HG03432 (cell line): ENCODE measurements at regions not wholly inside any gene's neighbourhood (a gene's known extent, or its start where the extent isn't known, plus 50 kb on each side); places are given as distances from the start of the nearest gene placed in this dataset.
"Not testable (repeated sequence)": the region's sequence is repeated elsewhere in the genome, so short reads cannot be mapped to it uniquely, and the experiment has no call there.

Experiments used
- ATAC-seq: cut with Tn5 transposase; IDR thresholded peaks from one replicate; pipeline ENCODE4 v1.9.1; 2021; ENCODE audit warnings: mild to moderate bottlenecking, moderate library complexity; ENCODE audit not compliant: unreplicated experiment

DNA sequence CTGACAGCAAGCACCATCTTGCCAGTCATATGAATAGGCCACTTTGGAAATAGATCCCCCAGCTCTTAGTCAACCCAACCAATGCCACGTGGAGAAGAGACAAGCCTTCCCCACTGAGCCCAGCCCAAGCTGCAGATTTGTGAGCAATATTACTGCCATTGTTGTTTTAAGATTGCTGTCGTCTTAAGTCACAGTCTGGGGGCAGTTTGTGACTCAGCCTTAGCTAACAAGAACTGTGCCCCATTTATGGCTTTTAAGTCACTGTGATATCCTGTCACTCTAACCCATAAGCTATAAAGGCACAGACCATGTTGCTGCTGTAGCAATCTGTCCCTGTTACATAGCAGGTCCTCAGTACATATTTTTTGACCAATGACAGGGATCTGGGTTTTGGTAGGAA lies 464.2 kb downstream of the MED13L start:
- no peak for ATAC-seq

DNA sequence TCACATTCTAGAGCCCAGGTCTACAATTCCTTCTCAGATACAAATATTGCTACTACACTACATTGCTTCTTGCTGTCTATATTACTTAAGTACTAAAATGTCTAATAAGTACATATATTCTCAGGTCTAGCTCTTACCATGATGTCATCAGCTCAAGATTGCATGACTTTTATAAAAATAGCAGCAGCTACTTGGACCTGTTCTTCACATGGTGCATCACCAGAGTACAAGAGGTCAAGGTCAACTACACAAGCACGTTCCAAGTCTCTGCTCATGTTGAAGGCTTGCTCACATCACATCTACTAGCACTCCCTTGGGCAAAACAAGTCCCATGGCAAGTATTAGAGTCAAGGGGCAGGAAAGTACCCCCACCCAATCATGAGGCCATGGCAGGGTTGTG lies 465.6 kb downstream of the MED13L start:
- ATAC-seq, result no peak

DNA sequence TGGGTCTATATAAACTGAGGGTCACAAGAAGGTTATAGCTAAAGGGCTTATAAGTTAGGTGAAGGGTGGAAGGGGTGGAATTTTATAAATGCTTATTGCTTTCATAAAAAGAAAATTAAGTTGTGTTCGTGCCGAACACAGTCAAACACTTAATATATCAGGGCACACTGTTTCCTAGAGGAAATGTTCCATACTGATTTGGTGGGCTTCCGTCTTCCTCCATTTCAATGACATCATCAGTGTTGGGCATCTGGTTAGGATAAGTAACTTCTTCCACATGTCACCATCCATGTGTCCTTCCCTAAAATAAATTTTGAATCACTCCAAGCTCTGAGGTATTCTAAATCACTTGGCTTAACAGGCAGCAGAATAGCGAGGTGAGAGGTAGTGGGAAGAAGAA lies 466.4 kb downstream of the MED13L start:
- ATAC-seq, result no peak

DNA sequence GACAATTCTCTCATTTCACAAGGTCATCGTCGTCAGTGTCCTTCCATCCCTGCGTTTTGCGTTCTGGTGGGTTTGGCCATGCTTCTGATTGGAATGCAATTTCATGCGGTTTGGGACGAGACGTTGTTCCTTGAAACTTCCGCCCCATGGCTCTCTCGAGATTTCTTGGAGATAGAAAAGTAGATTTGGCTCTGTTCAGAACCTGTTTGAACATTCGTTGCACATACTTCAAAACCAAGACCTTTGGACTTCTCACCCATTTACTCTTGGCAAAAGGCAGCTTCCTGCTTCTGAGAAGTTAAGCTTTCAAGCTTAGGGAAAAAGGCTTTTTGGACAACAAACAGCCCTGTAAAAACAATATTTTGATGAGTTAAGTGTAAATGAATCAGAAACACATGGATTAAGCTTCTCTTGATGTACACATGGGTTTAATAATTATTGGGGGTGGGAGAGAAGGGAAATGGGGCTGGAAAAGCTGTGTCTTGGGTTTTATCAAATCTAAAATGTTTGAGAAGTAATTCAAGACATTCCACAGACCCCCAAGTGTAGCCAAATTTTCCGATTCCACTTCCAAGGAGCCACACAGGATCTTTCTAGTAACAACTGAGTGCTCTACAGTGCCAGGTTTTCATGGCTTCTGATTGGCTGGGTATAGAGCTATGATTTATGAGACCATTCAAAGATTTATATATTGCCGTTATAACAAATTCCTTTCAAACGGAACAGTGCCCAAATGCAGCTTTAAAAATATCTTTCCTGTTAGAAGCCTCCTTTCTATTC lies 467.2 kb downstream of the MED13L start:
- no peak for ATAC-seq

DNA sequence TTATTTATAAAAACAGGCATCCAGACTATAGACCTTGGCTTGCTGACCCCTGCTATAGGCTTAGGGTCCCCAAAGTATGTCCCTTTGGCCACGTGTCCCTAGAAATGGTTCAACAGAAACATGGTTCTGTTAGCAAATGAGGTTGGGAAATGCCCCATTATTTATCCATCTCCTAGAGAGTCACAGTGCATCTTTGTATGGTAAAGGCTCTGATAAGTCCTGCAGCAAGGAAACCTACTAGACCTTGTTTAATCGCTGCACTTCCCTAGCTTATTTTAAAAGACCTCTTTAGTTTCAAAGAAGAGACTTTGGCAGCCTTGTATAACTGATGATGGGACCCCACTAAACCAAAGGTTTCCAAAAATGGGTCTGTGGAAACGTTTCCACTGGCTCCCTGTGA lies 471.5 kb downstream of the MED13L start:
- no peak for ATAC-seq

DNA sequence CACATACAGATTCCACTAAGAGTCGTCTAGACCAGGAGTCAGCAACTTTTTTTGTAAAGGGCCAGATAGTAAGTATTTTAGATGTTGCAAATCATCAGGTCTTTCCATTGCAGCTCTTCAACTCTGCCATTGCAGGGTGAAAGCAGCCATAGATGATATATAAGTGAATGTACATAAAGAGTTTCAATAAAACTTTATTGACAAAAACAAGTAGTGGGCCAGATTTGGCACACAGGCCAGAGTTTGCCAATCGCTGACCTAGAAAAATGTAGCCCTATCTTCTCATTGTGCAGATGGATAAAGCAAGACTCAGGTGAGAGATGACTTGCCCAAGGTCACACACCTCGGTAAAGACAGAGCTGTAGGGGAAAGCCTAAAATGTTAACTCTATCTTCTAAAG lies 474.7 kb downstream of the MED13L start:
- ATAC-seq, result no peak

DNA sequence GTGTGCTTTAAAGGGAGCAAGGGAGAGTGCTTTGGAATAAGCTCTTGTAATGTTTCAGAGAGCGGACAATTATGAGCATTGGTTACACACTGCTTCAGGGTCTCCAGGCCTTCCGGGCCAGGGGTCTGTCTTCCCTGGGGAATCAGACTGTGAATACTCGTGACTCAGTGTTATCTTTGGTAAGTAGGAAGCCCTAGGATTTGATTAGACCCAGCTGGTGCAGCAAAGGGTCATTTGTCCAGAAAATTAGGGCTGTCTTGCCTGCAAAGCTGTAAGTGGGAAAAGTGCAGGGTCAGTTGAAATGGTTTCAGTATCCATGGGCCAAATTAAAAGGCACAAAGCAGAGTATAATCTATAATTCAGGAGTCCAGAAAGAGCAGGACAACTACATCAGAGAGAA lies 475.6 kb downstream of the MED13L start:
- ATAC-seq, result no peak

DNA sequence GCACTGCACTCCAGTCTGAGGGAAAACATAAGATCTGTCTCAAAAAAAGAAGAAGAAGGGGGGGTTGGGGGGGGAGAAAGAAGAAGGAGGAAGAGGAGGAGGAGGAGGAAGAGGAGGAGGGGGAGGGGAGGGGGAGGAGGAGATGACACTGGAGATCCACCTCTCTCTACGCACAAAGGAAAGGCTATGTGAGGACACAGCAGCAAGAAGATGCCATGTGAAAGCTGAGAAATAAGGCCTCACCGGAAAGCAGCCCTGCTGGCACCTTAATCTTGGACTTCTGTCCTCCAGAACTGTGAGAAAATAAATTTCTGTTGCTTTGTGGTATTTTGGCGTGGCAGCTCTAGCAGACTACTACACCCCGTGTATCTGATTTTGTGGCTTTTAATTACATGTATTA lies 477.9 kb downstream of the MED13L start:
- ATAC-seq, result no peak

DNA sequence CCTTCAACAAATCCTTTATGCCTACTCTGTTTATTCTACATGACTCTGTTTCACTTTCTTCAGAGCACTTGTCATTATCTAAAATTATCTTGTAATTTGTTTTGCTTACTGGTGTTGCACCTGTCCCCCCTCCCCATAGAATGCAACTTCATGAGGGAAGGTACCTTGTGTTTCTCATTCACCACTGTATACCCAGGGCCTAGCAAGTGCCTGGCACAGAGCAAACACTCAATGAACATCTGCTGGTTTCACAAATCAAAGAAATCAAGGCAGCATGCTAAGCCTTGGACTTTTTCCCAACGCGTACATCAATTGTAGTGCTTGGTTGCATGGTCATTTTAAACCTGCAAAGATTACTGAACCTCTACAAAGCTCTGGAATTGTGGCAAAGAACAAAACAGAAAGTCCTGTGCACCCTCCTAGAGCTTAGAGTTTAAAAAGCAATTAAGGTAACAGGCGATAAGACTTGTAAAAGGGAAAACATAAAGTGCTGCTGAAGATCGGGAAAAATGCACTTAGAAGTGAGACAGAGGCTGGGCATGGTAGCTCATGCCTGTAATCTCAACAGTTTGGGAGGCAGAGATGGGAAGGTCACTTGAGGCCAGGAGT lies 479.1 kb downstream of the MED13L start:
- no peak for ATAC-seq

DNA sequence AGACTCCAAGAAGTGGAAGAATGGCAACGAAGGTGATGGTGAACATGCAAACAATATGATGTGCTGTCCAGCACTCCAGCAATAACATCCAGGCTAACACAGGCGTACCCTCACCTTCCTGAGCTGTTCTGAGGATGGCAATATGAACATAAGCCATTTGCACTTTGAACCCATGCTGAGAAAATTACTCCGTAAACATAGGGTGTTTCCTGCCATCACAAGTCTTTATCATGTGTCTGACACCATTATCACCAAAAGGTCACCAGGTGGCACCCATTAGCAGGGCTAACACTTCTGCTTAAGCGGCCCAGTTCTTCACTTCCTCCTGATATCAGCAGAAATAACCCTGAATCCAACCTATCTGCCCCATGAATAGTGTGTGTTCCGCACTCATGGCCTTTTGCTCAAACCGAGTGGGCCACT lies 482.8 kb downstream of the MED13L start:
- ATAC-seq, result no peak

DNA sequence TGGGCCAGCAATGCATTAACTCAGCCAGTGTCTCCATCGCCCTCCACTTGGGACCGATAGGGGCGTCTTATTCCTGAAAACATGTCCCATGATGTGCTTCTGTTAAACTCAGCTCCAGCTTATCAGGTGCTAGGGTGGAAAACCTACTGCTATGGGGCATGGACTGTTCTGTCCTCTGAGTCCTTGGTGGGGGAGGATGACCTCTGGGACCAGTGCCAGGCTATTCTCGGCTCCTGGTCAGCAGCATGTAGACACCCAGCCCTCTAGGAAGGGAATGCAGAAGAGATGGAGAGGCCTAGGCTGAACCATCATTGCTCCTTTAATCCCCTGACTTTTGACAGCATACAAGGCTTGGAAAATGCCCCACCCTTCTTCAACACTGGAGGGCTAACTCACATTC lies 486.2 kb downstream of the MED13L start:
- ATAC-seq, result no peak

DNA sequence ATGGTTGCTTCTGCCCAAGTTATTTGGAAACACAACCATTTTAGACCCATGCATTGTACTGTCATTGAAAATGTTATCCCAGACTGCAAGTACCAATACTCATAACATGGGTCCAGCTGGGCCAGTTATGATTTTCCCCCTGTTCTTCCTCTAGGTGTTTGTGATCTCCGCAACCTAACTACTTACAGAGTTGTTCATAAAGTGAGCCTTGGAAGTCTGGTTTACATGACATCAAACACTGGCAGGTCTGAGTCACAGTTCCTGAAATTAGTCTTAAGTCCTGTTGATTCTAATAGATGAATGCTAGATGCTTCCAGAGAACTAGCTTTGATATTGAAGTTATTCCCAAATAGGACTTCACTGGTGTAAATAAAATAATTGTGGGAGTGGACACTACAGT lies 487.0 kb downstream of the MED13L start:
- no peak for ATAC-seq

DNA sequence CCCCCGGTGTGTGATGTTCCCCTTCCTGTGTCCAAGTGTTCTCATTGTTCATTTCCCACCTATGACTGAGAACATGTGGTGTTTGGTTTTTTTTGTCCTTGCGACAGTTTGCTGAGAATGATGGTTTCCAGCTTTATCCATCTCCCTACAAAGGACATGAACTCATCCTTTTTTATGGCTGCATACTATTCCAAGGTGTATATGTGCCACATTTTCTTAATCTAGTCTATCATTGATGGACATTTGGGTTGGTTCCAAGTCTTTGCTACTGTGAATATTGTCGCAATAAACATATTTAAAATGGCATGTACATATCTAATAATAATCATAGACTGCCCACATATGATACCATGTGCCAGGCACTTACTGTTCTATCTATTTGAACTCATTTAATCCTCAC lies 491.0 kb downstream of the MED13L start:
- ATAC-seq, result not testable (repeated sequence)

DNA sequence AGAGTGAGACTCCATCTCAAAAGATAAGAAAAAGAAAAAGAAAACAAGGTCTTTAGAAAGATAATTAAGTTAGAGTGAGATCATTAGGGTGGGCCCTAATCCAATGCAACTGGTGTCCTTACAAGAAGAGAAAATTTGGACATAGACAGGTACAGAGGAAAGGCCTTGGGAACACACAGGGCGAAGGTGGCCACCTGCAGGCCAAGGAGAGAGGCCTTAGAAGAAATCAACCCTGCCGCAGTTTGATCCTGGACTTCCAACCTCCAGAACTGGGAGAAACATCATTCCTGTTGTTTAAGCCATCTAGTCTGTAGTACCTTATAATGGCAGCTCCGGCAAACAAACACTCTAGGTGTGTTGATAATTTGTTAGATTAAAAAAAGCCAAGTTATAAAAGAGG lies 491.9 kb downstream of the MED13L start:
- ATAC-seq, result no peak

DNA sequence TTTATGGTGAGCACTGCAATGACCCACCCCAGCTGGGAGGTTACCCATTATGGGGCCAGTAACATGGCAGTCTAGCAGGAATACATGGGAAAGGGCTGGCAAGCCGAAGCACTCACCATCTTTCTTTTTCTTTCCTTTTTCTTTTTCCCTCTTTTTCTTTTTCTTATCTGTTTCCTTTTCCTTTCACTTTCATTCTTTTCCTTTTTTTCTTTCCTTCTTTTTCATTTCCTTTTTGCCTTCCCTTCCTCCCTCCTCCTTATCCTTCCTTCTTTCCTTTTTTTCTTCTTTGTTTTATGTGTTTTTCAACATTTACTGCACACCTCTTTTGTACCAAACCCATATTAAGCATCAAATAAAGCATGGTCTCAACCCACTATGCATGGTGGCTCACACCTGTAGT lies 501.1 kb downstream of the MED13L start:
- ATAC-seq, result no peak

DNA sequence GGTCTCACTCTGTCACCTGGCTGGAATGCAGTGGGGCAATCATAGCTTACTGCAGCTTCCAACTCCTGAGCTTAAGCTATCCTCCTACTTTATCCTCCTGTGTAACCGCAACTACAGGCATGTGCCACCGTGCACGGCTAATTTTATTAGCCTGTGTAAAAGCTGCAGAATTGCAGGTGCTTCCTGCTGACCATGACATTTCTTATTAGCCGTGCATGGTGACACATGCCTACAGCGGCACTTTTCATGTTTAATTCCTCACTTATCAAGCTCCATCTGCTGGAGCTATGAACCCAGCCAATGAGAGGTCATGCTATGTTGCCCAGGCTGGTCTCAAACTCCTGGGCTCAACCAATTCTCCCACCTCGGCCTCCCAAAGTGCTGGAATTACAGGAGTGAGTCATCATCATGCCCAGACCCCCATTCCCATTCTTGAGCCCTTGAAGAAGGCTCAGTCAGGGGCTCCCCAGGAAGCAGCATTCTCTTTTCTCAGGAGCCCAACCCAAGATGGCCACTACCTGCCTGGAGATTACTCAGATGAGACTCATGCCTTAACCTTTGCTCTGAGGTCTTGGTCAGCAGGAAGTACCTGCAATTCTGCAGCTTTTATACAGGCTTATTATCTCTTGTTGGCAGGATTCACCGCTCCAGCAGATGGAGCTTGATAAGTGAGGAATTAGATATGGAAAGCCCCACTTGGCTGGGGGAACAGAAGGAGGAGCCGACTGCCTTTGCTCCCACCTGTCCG lies 503.2 kb downstream of the MED13L start:
- ATAC-seq, result no peak

DNA sequence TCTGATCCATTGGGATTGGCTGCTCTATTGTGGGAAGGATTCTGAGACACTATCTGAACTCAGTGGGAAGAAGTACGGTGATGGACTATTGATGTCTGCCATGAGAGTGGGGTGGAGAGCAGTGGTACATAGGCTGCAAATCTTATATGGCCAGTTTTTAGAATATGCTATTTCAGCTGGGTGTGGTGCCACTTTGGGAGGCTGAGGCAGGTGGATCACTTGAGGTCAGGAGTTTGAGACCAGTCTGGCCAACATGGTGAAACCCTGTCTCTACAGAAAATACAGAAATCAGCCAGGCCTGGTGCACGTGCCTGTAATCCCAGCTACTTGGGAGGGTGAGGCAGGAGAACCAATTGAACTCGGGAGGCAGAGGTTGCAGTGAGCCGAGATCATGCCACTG lies 505.9 kb downstream of the MED13L start:
- no peak for ATAC-seq

DNA sequence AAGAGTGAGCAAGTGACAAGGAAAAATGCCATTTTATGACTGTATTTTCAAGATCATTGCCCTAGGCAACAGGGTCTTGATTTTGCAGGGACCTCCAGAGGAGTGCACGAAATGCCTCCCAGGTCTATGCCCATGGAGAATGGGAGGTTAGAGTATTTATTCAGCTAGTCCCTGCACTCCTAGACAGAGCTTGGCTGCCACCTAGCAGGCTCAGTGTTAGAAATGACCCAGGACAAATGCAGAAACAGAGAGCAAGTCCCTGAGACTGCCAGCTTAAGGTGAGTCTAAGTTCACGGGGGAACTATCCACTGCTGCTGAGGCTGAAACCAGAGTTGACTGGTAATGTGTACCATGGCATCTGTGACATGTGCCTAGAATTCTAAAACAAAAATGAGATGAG lies 506.4 kb downstream of the MED13L start:
- ATAC-seq, result no peak

DNA sequence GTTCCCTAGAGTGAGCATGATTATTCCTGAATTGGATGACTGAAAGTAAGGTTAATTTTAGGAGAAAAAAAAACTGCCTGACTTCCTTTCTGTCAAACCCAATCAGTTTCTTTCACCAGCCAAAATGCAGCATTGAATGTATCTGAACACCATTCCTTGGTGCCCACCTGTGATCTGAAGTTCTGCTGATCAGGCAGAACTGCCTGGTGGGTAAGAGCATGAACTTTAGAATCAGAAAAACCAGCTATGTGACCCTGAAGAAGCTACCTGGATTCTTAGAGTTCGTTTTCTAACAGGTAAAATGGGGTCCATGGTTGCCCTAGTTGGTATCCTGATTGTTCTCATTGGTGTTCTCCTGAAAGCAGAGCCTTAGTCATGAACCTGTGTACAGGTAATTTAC lies 506.9 kb downstream of the MED13L start:
- no peak for ATAC-seq

DNA sequence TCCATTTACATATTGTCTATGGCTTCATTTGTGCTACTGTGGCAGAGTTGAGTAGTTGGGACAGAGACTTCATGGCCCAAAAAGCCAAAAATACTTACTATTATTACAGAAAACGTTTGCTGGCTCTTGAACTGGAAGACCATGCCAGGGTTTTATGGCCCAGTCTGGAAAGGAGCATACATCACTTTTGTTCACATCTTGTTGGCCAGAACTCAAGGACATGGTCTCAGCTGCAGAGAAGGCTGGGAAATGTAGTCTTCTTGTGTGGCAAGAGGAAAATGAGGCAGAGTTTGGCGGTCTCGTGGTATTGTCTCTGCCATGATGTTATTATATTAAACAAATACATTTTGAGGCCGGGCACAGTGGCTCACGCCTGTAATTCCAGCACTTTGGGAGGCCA lies 509.6 kb downstream of the MED13L start:
- ATAC-seq, result no peak

DNA sequence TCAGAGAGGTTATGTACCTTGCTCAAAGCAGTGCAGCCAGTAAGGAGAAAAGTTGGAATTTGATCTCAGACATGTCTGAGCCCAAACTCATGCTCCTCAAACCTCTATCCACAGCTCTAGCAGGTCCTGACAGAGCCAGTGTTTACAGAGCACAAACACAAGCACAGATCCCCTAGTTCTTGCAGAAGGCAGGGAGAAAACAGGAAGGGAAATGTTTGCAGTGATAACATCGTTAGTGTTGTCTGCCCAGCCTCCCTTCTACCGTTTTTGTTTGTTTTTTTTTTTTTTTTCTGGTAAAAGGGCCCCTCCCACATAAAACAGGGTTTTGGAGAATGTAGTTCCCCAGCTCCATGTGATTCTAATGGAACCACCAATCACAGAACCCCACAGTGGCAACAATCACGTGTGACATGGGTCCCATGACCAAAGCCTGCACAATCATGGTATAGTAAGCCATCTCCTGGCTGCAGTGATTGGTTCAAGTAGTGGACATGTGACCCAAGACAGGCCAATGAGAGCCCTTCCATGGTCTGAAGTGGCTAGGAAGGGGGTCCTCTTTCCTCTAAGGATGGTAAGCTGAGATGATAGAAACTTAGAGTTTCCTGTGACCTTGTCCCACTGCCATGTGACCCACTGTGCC lies 513.4 kb downstream of the MED13L start:
- ATAC-seq, result no peak

DNA sequence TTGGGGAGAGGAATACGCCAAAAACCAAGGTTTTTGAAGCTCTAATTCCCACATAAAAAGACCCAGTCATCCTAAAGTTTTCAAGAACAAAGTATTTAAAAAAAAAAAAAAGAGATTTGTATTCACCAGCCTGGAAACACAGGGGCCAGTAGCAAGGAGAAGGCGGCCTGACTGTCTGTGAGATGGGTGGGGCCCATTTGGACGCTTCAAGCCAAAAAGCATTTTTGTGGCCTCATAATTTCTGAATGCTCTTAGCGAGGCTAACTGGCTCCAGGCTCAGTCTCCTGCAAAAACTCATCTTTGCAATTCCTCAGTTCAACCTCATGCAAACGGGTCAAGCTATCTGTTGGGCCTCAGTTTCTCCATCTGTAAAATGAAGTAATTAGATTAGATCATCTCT lies 514.1 kb downstream of the MED13L start:
- no peak for ATAC-seq
